ENCODE measurements at regions not wholly inside any gene's neighbourhood (a gene's known extent, or its start where the extent isn't known, plus 50 kb on each side); places are given as distances from the start of the nearest gene placed in this dataset.
"Not testable (repeated sequence)": the region's sequence is repeated elsewhere in the genome, so short reads cannot be mapped to it uniquely, and the experiment has no call there.

GRCh38 chr20:7161690-7162089 is 394.2 kb downstream of the BMP2 start:
- no peak overlapping the region for H3K4me3 ChIP-seq (ENCODE audit: low read length)
- H3K36me3 ChIP-seq (ENCODE audit: insufficient read depth, low read length) = no peaks in the 10 kb centered on the region
- H3K27me3 ChIP-seq (ENCODE audit: insufficient read depth, low read length) = no peaks in the 10 kb centered on the region
- H3K4me1 ChIP-seq (ENCODE audit: insufficient read depth, low read length) = no peaks in the 10 kb centered on the region
- H3K9ac ChIP-seq (ENCODE audit: low read depth, low read length) = no peak overlapping the region
- H3K9me3 ChIP-seq (ENCODE audit: insufficient read depth, low read depth, low read length) = peaks cover 6% of the 10 kb centered on the region
- H3K27ac ChIP-seq (ENCODE audit: low read depth, low read length) = no peak overlapping the region

- 67% methylated on average over 1 of the region's 1 CpG for WGBS
- H3K27me3 ChIP-seq (ENCODE audit: insufficient read depth, low read length) = no peaks in the 10 kb centered on the region
- no peak overlapping the region for H3K9ac ChIP-seq (ENCODE audit: low read depth, low read length)
- no peaks in the 10 kb centered on the region for H3K4me1 ChIP-seq (ENCODE audit: insufficient read depth, low read length)
- H3K9me3 ChIP-seq (ENCODE audit: insufficient read depth, low read depth, low read length) = peaks cover 5% of the 10 kb centered on the region
- H3K4me3 ChIP-seq (ENCODE audit: low read length) = no peak overlapping the region
- H3K36me3 ChIP-seq (ENCODE audit: insufficient read depth, low read length) = no peaks in the 10 kb centered on the region
- H3K27ac ChIP-seq (ENCODE audit: low read depth, low read length) = no peak overlapping the region
Observed at GRCh38 chr20:7171911-7172310, 404.4 kb downstream of the BMP2 start.

- WGBS = 100% methylated on average over 2 of the region's 2 CpGs
- no peak overlapping the region for H3K4me3 ChIP-seq (ENCODE audit: low read length)
- no peaks in the 10 kb centered on the region for H3K27me3 ChIP-seq (ENCODE audit: insufficient read depth, low read length)
- peaks cover 13% of the 10 kb centered on the region for H3K9me3 ChIP-seq (ENCODE audit: insufficient read depth, low read depth, low read length)
- no peak overlapping the region for H3K27ac ChIP-seq (ENCODE audit: low read depth, low read length)
- H3K36me3 ChIP-seq (ENCODE audit: insufficient read depth, low read length) = no peaks in the 10 kb centered on the region
- H3K9ac ChIP-seq (ENCODE audit: low read depth, low read length) = no peak overlapping the region
- no peaks in the 10 kb centered on the region for H3K4me1 ChIP-seq (ENCODE audit: insufficient read depth, low read length)
Observed at GRCh38 chr20:7174554-7174953, 407.1 kb downstream of the BMP2 start.

- H3K27me3 ChIP-seq (ENCODE audit: insufficient read depth, low read length); H3K4me1 ChIP-seq (ENCODE audit: insufficient read depth, low read length); H3K9ac ChIP-seq (ENCODE audit: low read depth, low read length); H3K27ac ChIP-seq (ENCODE audit: low read depth, low read length); H3K4me3 ChIP-seq (ENCODE audit: low read length); H3K36me3 ChIP-seq (ENCODE audit: insufficient read depth, low read length): not testable (repeated sequence)
- 80% methylated on average over 1 of the region's 1 CpG for WGBS
- H3K9me3 ChIP-seq (ENCODE audit: insufficient read depth, low read depth, low read length) = peaks cover 13% of the 10 kb centered on the region
Observed at GRCh38 chr20:7175827-7176226, 408.3 kb downstream of the BMP2 start.

- Histone ChIP-seq H3K4me1 (ENCODE audit: insufficient read depth, low read length) (no peaks in the 10 kb centered on the region), H3K27me3 (ENCODE audit: insufficient read depth, low read length) (no peaks in the 10 kb centered on the region), H3K4me3 (ENCODE audit: low read length) (no peak overlapping the region), H3K9me3 (ENCODE audit: insufficient read depth, low read depth, low read length) (peaks cover 13% of the 10 kb centered on the region), H3K9ac (ENCODE audit: low read depth, low read length) (no peak overlapping the region), H3K27ac (ENCODE audit: low read depth, low read length) (no peak overlapping the region), H3K36me3 (ENCODE audit: insufficient read depth, low read length) (no peaks in the 10 kb centered on the region)
- WGBS = 94% methylated on average over 1 of the region's 2 CpGs
Observed at GRCh38 chr20:7178004-7178403, 410.5 kb downstream of the BMP2 start.

- peaks cover 13% of the 10 kb centered on the region for H3K9me3 ChIP-seq (ENCODE audit: insufficient read depth, low read depth, low read length)
- no peaks in the 10 kb centered on the region for H3K27me3 ChIP-seq (ENCODE audit: insufficient read depth, low read length)
- H3K9ac ChIP-seq (ENCODE audit: low read depth, low read length) = no peak overlapping the region
- H3K4me3 ChIP-seq (ENCODE audit: low read length) = no peak overlapping the region
- no peaks in the 10 kb centered on the region for H3K4me1 ChIP-seq (ENCODE audit: insufficient read depth, low read length)
- 92% methylated on average over 4 of the region's 4 CpGs for WGBS
- no peak overlapping the region for H3K27ac ChIP-seq (ENCODE audit: low read depth, low read length)
- H3K36me3 ChIP-seq (ENCODE audit: insufficient read depth, low read length) = no peaks in the 10 kb centered on the region
Observed at GRCh38 chr20:7180256-7181045, 413.0 kb downstream of the BMP2 start.

GRCh38 chr20:7189231-7189630 is 421.7 kb downstream of the BMP2 start:
- Histone ChIP-seq H3K9me3 (ENCODE audit: insufficient read depth, low read depth, low read length) (no peaks in the 10 kb centered on the region), H3K9ac (ENCODE audit: low read depth, low read length) (no peak overlapping the region), H3K27me3 (ENCODE audit: insufficient read depth, low read length) (no peaks in the 10 kb centered on the region), H3K4me1 (ENCODE audit: insufficient read depth, low read length) (no peaks in the 10 kb centered on the region), H3K4me3 (ENCODE audit: low read length) (no peak overlapping the region), H3K36me3 (ENCODE audit: insufficient read depth, low read length) (no peaks in the 10 kb centered on the region), H3K27ac (ENCODE audit: low read depth, low read length) (no peak overlapping the region)
- WGBS = 98% methylated on average over 2 of the region's 2 CpGs

GRCh38 chr20:7193681-7194080 is 426.2 kb downstream of the BMP2 start:
- H3K27ac ChIP-seq (ENCODE audit: low read depth, low read length) = no peak overlapping the region
- no peaks in the 10 kb centered on the region for H3K36me3 ChIP-seq (ENCODE audit: insufficient read depth, low read length)
- H3K9me3 ChIP-seq (ENCODE audit: insufficient read depth, low read depth, low read length) = no peaks in the 10 kb centered on the region
- H3K4me3 ChIP-seq (ENCODE audit: low read length) = no peak overlapping the region
- no peak overlapping the region for H3K9ac ChIP-seq (ENCODE audit: low read depth, low read length)
- no peaks in the 10 kb centered on the region for H3K27me3 ChIP-seq (ENCODE audit: insufficient read depth, low read length)
- no peaks in the 10 kb centered on the region for H3K4me1 ChIP-seq (ENCODE audit: insufficient read depth, low read length)
- 88% methylated on average over 4 of the region's 4 CpGs for WGBS

GRCh38 chr20:7195704-7196103 is 428.2 kb downstream of the BMP2 start:
- Histone ChIP-seq H3K27me3 (ENCODE audit: insufficient read depth, low read length) (no peaks in the 10 kb centered on the region), H3K4me1 (ENCODE audit: insufficient read depth, low read length) (no peaks in the 10 kb centered on the region), H3K9ac (ENCODE audit: low read depth, low read length) (no peak overlapping the region), H3K9me3 (ENCODE audit: insufficient read depth, low read depth, low read length) (no peaks in the 10 kb centered on the region), H3K36me3 (ENCODE audit: insufficient read depth, low read length) (no peaks in the 10 kb centered on the region), H3K27ac (ENCODE audit: low read depth, low read length) (no peak overlapping the region), H3K4me3 (ENCODE audit: low read length) (no peak overlapping the region)
- WGBS = 78% methylated on average over 5 of the region's 5 CpGs

GRCh38 chr20:7196481-7196880 is 429.0 kb downstream of the BMP2 start:
- Histone ChIP-seq H3K9me3 (ENCODE audit: insufficient read depth, low read depth, low read length) (no peaks in the 10 kb centered on the region), H3K36me3 (ENCODE audit: insufficient read depth, low read length) (no peaks in the 10 kb centered on the region), H3K4me3 (ENCODE audit: low read length) (no peak overlapping the region), H3K9ac (ENCODE audit: low read depth, low read length) (no peak overlapping the region), H3K27me3 (ENCODE audit: insufficient read depth, low read length) (no peaks in the 10 kb centered on the region), H3K4me1 (ENCODE audit: insufficient read depth, low read length) (no peaks in the 10 kb centered on the region), H3K27ac (ENCODE audit: low read depth, low read length) (no peak overlapping the region)
- 86% methylated on average over 1 of the region's 1 CpG for WGBS

GRCh38 chr20:7199861-7200260 is 432.4 kb downstream of the BMP2 start:
- WGBS = 100% methylated on average over 1 of the region's 2 CpGs
- H3K9ac ChIP-seq (ENCODE audit: low read depth, low read length) = no peak overlapping the region

More at GRCh38 chr20:7199861-7200260, 432.4 kb downstream of the BMP2 start:
- no peak overlapping the region for H3K27ac ChIP-seq (ENCODE audit: low read depth, low read length)
- no peaks in the 10 kb centered on the region for H3K4me1 ChIP-seq (ENCODE audit: insufficient read depth, low read length)
- H3K36me3 ChIP-seq (ENCODE audit: insufficient read depth, low read length) = no peaks in the 10 kb centered on the region
- no peaks in the 10 kb centered on the region for H3K9me3 ChIP-seq (ENCODE audit: insufficient read depth, low read depth, low read length)
- H3K4me3 ChIP-seq (ENCODE audit: low read length) = no peak overlapping the region
- no peaks in the 10 kb centered on the region for H3K27me3 ChIP-seq (ENCODE audit: insufficient read depth, low read length)

Measured in HUES64 (cell line).